Spleen (tissue), 11 donors: ENCODE measurements at regions not wholly inside any gene's neighbourhood (a gene's known extent, or its start where the extent isn't known, plus 50 kb on each side); places are given as distances from the start of the nearest gene placed in this dataset.

ENCODE experiments used
- DNase-seq: peaks from one replicate; pipeline ENCODE4 v3.0.0-alpha.2; 2020
- H3K27ac ChIP-seq, 8 donors: fragments of 200-600 bp; sonication (generic) in 7 of 8; 1 replicate in 4 of 8; 2 replicates in 4 of 8; pipeline versions ENCODE4 v1.5.0 to v1.8.0; 2016 to 2021; ENCODE audit warnings: inconsistent platforms in 4 of 8, mild to moderate bottlenecking in 4 of 8, moderate library complexity in 1 of 8
- H3K27me3 ChIP-seq, 7 donors: fragments of 200-600 bp; sonication (generic) in 6 of 7; replicated peaks in 1 of 7; 1 replicate in 4 of 7; 2 replicates in 3 of 7; pipeline versions ENCODE4 v1.5.0 to v1.8.0; 2016 to 2021; ENCODE audit warnings: inconsistent platforms in 3 of 7, mild to moderate bottlenecking in 1 of 7
- H3K36me3 ChIP-seq, 6 donors: fragments of 200-600 bp; sonication (generic) in 5 of 6; 1 replicate in 4 of 6; 2 replicates in 2 of 6; pipeline versions ENCODE4 v1.5.0 to v1.8.0; 2016 to 2021; ENCODE audit warnings: inconsistent platforms in 2 of 6
- H3K4me1 ChIP-seq, 6 donors: fragments of 200-600 bp; sonication (generic) in 5 of 6; 1 replicate in 3 of 6; 2 replicates in 3 of 6; pipeline versions ENCODE4 v1.5.0 to v1.8.0; 2016 to 2021; ENCODE audit warnings: inconsistent platforms in 3 of 6
- H3K4me3 ChIP-seq, 8 donors: fragments of 200-600 bp; sonication (generic) in 7 of 8; 1 replicate in 4 of 8; 2 replicates in 4 of 8; pipeline versions ENCODE4 v1.5.0 to v1.8.0; 2016 to 2021; ENCODE audit warnings: inconsistent platforms in 4 of 8, mild to moderate bottlenecking in 4 of 8, moderate library complexity in 2 of 8
- H3K9me3 ChIP-seq, 8 donors: fragments of 200-600 bp; sonication (generic) in 7 of 8; 1 replicate in 4 of 8; 2 replicates in 4 of 8; pipeline versions ENCODE4 v1.5.0 to v1.8.0; 2016 to 2021; ENCODE audit warnings: inconsistent platforms in 4 of 8
- CTCF ChIP-seq, 11 experiments: fragments of 200-600 bp in 7 of 11; fragments of 450-650 bp in 4 of 11; sonication (generic) in 4 of 11; IDR thresholded peaks in 8 of 11; conservative IDR thresholded peaks in 3 of 11; 1 replicate in 7 of 11; 2 replicates in 4 of 11; pipeline versions ENCODE4 v1.4.0 to v1.8.0; 2016 to 2021; ENCODE audit warnings: antibody characterized with exemption in 11 of 11, inconsistent platforms in 4 of 11, mild to moderate bottlenecking in 1 of 11
- POLR2A ChIP-seq, 3 donors: fragments of 450-650 bp; IDR thresholded peaks; one replicate each; pipeline ENCODE4 v1.5.1; 2017; ENCODE audit warnings: antibody characterized with exemption in 3 of 3, mild to moderate bottlenecking in 1 of 3
- POLR2AphosphoS5 ChIP-seq, 3 donors: sonication (generic); formaldehyde crosslinking; IDR thresholded peaks; one replicate each; pipeline ENCODE4 v1.5.1; 2017; ENCODE audit warnings: antibody characterized with exemption in 3 of 3
- WGBS, 5 donors: extraction: QIAGEN DNeasy Blood & Tissue Kit in 3 of 5; methylation state at CpG; one replicate each; pipeline versions ENCODE4 v1.1.5 to v1.1.7; 2013 to 2018; 5-methylcytosine and 5-hydroxymethylcytosine counted together
- intact Hi-C: fragments of 100-400 bp; cut with DNase I; formaldehyde crosslinking; loops from one replicate; pipeline ENCODE4 v1.15.0; 2023; ENCODE audit warnings: low total_unique reads
- donor health status: healthy with polysubstance abuse.
- donor health status: DM: no; HTN: no; CAD: no; lungs with moderate emphysema.
- donor health status: DM: no; HTN: no; CAD: no.
- donor health status: Bipolar disorder and iron deficiency.
- donor health status: healthy.
- donor health status: DM: no; HTN: no; CAD: no.
- donor health status: DM: yes; HTN: yes; CAD: no.

GRCh38 chr10:42974693-42975002 is 102.2 kb upstream of the RET start:
- peaks cover 0 to 9% (median 0%) of the 10 kb centered on the region in 7 donors for H3K27me3 ChIP-seq
- intact Hi-C loops: no loop called here
- no peaks in the 10 kb centered on the region for H3K4me1 ChIP-seq
- no peak overlapping the region for H3K4me3 ChIP-seq
- TF ChIP-seq CTCF (IDR thresholded peaks at IDR 0.05 in 8 of 11, conservative IDR thresholded peaks at IDR 0.05 in 3 of 11) (no peak), POLR2A (IDR thresholded peaks at IDR 0.05) (no peak), POLR2AphosphoS5 (IDR thresholded peaks at IDR 0.05) (no peak)
- 22 to 93% (median 70%) methylated on average over 2 to 3 of the region's 3 CpGs for WGBS, 5 donors
- no peaks in the 10 kb centered on the region for H3K9me3 ChIP-seq
- H3K36me3 ChIP-seq: no peaks in the 10 kb centered on the region
- DNase-seq: peak; percentile 53
- no peak overlapping the region for H3K27ac ChIP-seq

- Histone ChIP-seq H3K4me3 (no peak overlapping the region), H3K36me3 (no peaks in the 10 kb centered on the region), H3K27me3 (peaks cover 0 to 5% (median 0%) of the 10 kb centered on the region in 7 donors), H3K4me1 (no peaks in the 10 kb centered on the region), H3K27ac (no peak overlapping the region), H3K9me3 (no peaks in the 10 kb centered on the region)
- peak; percentile 63 for DNase-seq
- intact Hi-C loops: no loop called here
- TF ChIP-seq POLR2AphosphoS5 (IDR thresholded peaks at IDR 0.05) (no peak), CTCF (IDR thresholded peaks at IDR 0.05 in 8 of 11, conservative IDR thresholded peaks at IDR 0.05 in 3 of 11) (no peak), POLR2A (IDR thresholded peaks at IDR 0.05) (no peak)
- WGBS, 5 donors: 30 to 80% (median 75%) methylated on average over 1 to 4 of the region's 4 CpGs
Measured at GRCh38 chr10:42975005-42975493, 101.8 kb upstream of the RET start.

- H3K4me3 ChIP-seq: no peak overlapping the region
- H3K27ac ChIP-seq: no peak overlapping the region
- no peaks in the 10 kb centered on the region for H3K9me3 ChIP-seq
- no peaks in the 10 kb centered on the region for H3K36me3 ChIP-seq
- TF ChIP-seq CTCF (IDR thresholded peaks at IDR 0.05 in 8 of 11, conservative IDR thresholded peaks at IDR 0.05 in 3 of 11) (no peak), POLR2A (IDR thresholded peaks at IDR 0.05) (no peak), POLR2AphosphoS5 (IDR thresholded peaks at IDR 0.05) (no peak)
- intact Hi-C loops: no loop called here
- WGBS, 5 donors: 75 to 93% (median 91%) methylated on average over 20 to 21 of the region's 21 CpGs
- H3K4me1 ChIP-seq: no peaks in the 10 kb centered on the region
- DNase-seq: peak; percentile 72
- H3K27me3 ChIP-seq: no peaks in the 10 kb centered on the region
Measured at GRCh38 chr10:42975558-42976340, 101.1 kb upstream of the RET start.

- intact Hi-C loops: no loop called here
- Histone ChIP-seq H3K4me1 (no peaks in the 10 kb centered on the region), H3K36me3 (no peaks in the 10 kb centered on the region), H3K9me3 (no peaks in the 10 kb centered on the region), H3K4me3 (no peak overlapping the region), H3K27me3 (no peaks in the 10 kb centered on the region), H3K27ac (no peak overlapping the region)
- DNase-seq: peak; percentile 43
- WGBS, 5 donors: 81 to 93% (median 87%) methylated on average over 7 of the region's 7 CpGs
- TF ChIP-seq CTCF (IDR thresholded peaks at IDR 0.05 in 8 of 11, conservative IDR thresholded peaks at IDR 0.05 in 3 of 11) (no peak), POLR2AphosphoS5 (IDR thresholded peaks at IDR 0.05) (no peak), POLR2A (IDR thresholded peaks at IDR 0.05) (no peak)
Measured at GRCh38 chr10:42976351-42977031, 100.4 kb upstream of the RET start.
